Uterus (tissue), 2 donors: ENCODE measurements at regions not wholly inside any gene's neighbourhood (a gene's known extent, or its start where the extent isn't known, plus 50 kb on each side); places are given as distances from the start of the nearest gene placed in this dataset.

ENCODE experiments used
- POLR2A ChIP-seq, 2 donors: fragments of 450-650 bp; IDR thresholded peaks; one replicate each; pipeline ENCODE4 v1.6.1; 2016; ENCODE audit warnings: antibody characterized with exemption in 2 of 2, mild to moderate bottlenecking in 1 of 2, moderate library complexity in 1 of 2
- TF ChIP-seq, protein P1 (sequence below), 4 experiments: fragments of 200-600 bp in 2 of 4; fragments of 450-650 bp in 2 of 4; sonication (generic) in 2 of 4; IDR thresholded peaks; one replicate each; pipeline ENCODE4 v1.5.1; 2016 to 2019; ENCODE audit warnings: antibody characterized with exemption in 4 of 4, mild to moderate bottlenecking in 2 of 4, moderate library complexity in 1 of 4

DNA sequence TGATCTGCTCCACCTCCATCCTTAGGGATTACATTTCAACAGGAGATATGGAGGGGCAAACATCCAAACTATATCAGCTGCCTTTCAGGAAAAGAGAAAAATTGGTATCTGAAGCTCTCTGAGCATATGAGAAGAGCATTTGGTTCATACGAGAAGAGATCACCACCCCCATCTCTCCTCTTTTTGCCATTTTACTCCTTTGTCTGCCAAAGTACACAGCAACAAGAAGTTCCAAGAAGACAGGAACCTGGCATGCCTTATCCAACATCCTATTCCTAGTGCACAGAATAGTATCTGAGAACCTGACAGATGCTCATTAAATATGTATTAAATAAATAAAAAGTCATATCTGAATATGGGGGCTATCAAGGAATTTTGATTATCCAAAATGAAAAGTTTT is 142.5 kb upstream of the PKN2 start:
- TF ChIP-seq POLR2A (IDR thresholded peaks at IDR 0.05) = no peak
- TF ChIP-seq, protein P1, sequence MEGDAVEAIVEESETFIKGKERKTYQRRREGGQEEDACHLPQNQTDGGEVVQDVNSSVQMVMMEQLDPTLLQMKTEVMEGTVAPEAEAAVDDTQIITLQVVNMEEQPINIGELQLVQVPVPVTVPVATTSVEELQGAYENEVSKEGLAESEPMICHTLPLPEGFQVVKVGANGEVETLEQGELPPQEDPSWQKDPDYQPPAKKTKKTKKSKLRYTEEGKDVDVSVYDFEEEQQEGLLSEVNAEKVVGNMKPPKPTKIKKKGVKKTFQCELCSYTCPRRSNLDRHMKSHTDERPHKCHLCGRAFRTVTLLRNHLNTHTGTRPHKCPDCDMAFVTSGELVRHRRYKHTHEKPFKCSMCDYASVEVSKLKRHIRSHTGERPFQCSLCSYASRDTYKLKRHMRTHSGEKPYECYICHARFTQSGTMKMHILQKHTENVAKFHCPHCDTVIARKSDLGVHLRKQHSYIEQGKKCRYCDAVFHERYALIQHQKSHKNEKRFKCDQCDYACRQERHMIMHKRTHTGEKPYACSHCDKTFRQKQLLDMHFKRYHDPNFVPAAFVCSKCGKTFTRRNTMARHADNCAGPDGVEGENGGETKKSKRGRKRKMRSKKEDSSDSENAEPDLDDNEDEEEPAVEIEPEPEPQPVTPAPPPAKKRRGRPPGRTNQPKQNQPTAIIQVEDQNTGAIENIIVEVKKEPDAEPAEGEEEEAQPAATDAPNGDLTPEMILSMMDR (IDR thresholded peaks at IDR 0.05) = no peak
